DOHH2 (cell line): ENCODE measurements at regions not wholly inside any gene's neighbourhood (a gene's known extent, or its start where the extent isn't known, plus 50 kb on each side); places are given as distances from the start of the nearest gene placed in this dataset.
"Not testable (repeated sequence)": the region's sequence is repeated elsewhere in the genome, so short reads cannot be mapped to it uniquely, and the experiment has no call there.

Experiments
- H3F3A ChIP-seq: fragments of 200-600 bp; sonication (generic), shearing (Covaris generic); 2 replicates; pipeline ENCODE4 v1.6.0; 2016; ENCODE audit warnings: antibody characterized with exemption, mild to moderate bottlenecking; ENCODE audit not compliant: control insufficient read depth, insufficient read depth
- H3K27ac ChIP-seq: fragments of 200-600 bp; sonication (generic); 2 replicates; pipeline ENCODE4 v1.5.1; 2014; ENCODE audit warnings: low read depth, mild to moderate bottlenecking, low read length, moderate library complexity
- H3K27me3 ChIP-seq: fragments of 200-600 bp; sonication (generic); 2 replicates; pipeline ENCODE4 v1.6.1; 2014; ENCODE audit warnings: mild to moderate bottlenecking, low read length, mixed read lengths; ENCODE audit not compliant: control insufficient read depth
- H3K36me3 ChIP-seq: fragments of 200-600 bp; sonication (generic); 2 replicates; pipeline ENCODE4 v1.6.1; 2014; ENCODE audit warnings: mild to moderate bottlenecking, low read length, moderate library complexity, mixed read lengths; ENCODE audit not compliant: control insufficient read depth
- H3K4me1 ChIP-seq: fragments of 200-600 bp; sonication (generic); 2 replicates; pipeline ENCODE4 v1.6.1; 2014; ENCODE audit warnings: mild to moderate bottlenecking, low read length, mixed read lengths; ENCODE audit not compliant: control insufficient read depth
- H3K4me2 ChIP-seq: fragments of 200-600 bp; sonication (generic); 2 replicates; pipeline ENCODE4 v1.6.0; 2014; ENCODE audit warnings: mild to moderate bottlenecking, low read length, moderate library complexity
- H3K4me3 ChIP-seq: fragments of 200-600 bp; sonication (generic); 2 replicates; pipeline ENCODE4 v1.5.1; 2014; ENCODE audit warnings: mild to moderate bottlenecking, low read length, mixed read lengths
- H3K79me2 ChIP-seq: fragments of 200-600 bp; sonication (generic); 2 replicates; pipeline ENCODE4 v1.6.1; 2014; ENCODE audit warnings: mild to moderate bottlenecking, low read length, mixed read lengths; ENCODE audit not compliant: control insufficient read depth
- H3K9me2 ChIP-seq: fragments of 200-600 bp; sonication (generic); replicated peaks from 2 replicates; pipeline ENCODE4 v1.6.1; 2014; ENCODE audit warnings: mild to moderate bottlenecking, low read length, mixed read lengths; ENCODE audit not compliant: control insufficient read depth
- H3K9me3 ChIP-seq: fragments of 200-600 bp; sonication (generic); 2 replicates; pipeline ENCODE4 v1.6.1; 2014; ENCODE audit warnings: antibody characterized with exemption, low read length, mixed read lengths; ENCODE audit not compliant: control insufficient read depth, insufficient read depth
- H4K20me1 ChIP-seq: fragments of 200-600 bp; sonication (generic); 2 replicates; pipeline ENCODE4 v1.6.0; 2014; ENCODE audit warnings: low read depth, mild to moderate bottlenecking, antibody characterized with exemption, low read length, moderate library complexity; ENCODE audit not compliant: control insufficient read depth, insufficient read depth
- CTCF ChIP-seq: fragments of 200-600 bp; sonication (generic); IDR thresholded peaks from one replicate; pipeline ENCODE4 v1.5.1; 2014; ENCODE audit warnings: antibody characterized with exemption, mild to moderate bottlenecking, low read depth, low read length; ENCODE audit not compliant: poor library complexity, severe bottlenecking
- EZH2phosphoT487 ChIP-seq: fragments of 200-600 bp; sonication (generic); IDR thresholded peaks from 2 replicates; pipeline ENCODE4 v1.6.1; 2017; ENCODE audit warnings: borderline replicate concordance, mild to moderate bottlenecking, antibody characterized with exemption, low read length, moderate library complexity, mixed read lengths

DNA sequence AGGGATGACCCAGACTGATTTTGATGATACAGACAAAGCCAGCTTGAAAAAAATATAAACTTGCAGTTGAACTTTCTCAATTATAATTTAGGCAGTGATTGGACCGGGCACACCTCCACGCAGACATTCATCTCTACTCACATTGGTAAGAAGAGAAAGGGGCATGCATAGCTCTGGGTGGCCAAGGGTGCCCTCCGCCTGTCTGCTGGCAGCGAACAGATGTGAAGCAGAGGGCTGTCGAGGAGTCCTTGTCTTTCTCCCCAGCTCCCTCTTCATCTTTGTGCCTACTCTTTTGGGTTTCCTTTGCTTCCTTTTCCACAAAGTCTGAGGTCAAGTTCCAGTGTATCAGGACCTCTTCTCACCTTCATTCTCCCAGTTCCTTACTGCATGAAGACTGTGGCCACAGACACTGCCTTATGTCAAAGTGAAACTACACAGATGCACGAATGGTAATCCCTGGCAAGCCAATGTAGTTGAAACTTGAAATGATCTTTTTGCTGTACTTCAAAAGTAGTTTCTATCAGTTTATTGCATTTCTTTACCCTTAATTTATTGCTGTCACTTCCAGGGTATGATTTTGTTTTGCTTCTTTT is 343.7 kb upstream of the SOX9 start:
- Histone ChIP-seq H3K4me2 (no peak overlapping the region), H3K4me3 (no peak overlapping the region)

DNA sequence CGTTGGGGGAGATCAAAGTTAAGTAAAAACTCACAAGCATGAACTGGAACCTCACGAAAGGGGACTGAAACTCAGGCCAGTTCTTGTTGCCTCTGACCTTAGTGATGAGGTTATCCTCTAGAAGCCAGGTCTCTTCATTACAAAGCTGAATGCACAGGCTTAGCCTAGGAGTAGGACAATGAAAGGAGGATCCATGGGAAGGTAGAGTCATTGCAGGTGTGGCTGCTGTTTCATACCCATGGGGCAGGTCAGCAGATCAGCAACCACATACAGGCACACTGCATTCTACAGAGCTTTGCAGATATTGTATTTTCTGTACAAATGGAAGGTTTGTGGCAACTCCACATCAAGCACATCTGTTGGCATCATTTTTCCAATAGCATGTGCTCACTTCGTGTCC is 341.3 kb upstream of the SOX9 start:
- no peaks in the 10 kb centered on the region for H3K4me1 ChIP-seq
- H3K4me3 ChIP-seq: no peak overlapping the region
- H3F3A ChIP-seq: no peaks in the 10 kb centered on the region
- no peak for TF ChIP-seq CTCF
- no peak for TF ChIP-seq EZH2phosphoT487
- no peak overlapping the region for H3K27ac ChIP-seq
- H3K36me3 ChIP-seq: no peaks in the 10 kb centered on the region
- no peaks in the 10 kb centered on the region for H3K9me2 ChIP-seq
- H4K20me1 ChIP-seq: no peaks in the 10 kb centered on the region
- H3K27me3 ChIP-seq: no peaks in the 10 kb centered on the region; the same call in 1 of the 2 replicates
- H3K9me3 ChIP-seq: no peaks in the 10 kb centered on the region
- no peak overlapping the region for H3K4me2 ChIP-seq
- H3K79me2 ChIP-seq: no peaks in the 10 kb centered on the region

More for the DNA sequence above, 343.7 kb upstream of the SOX9 start:
- H3K36me3 ChIP-seq: no peaks in the 10 kb centered on the region
- H3K4me1 ChIP-seq: no peaks in the 10 kb centered on the region
- H3K79me2 ChIP-seq: no peaks in the 10 kb centered on the region
- TF ChIP-seq CTCF (no peak), EZH2phosphoT487 (no peak)
- H3K27ac ChIP-seq: no peak overlapping the region
- no peaks in the 10 kb centered on the region for H3K9me2 ChIP-seq
- H3K27me3 ChIP-seq: no peaks in the 10 kb centered on the region; the same call in 1 of the 2 replicates
- no peaks in the 10 kb centered on the region for H3F3A ChIP-seq
- no peaks in the 10 kb centered on the region for H4K20me1 ChIP-seq
- H3K9me3 ChIP-seq: no peaks in the 10 kb centered on the region

DNA sequence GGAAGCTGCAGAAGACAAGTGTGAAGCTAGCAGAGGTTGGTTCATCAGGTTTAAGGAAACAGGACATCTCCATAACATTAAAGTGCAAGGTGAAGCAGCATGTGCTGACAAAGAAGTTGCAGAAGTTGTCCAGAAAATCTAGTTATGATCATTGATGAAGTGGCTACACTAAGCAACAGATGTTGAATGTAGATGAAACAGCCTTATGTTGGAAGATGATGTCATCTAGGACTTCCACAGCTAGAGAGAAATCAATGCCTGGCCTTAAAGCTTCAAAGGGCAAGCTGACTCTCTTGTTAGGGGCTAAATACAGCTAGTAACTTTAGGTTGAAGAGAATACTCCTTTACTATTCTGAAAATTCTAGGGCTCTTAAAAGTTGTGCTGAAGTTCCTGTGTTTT is 340.2 kb upstream of the SOX9 start:
- H3K9me2 ChIP-seq: no peaks in the 10 kb centered on the region
- H3K79me2 ChIP-seq: no peaks in the 10 kb centered on the region
- H3K4me1 ChIP-seq: no peaks in the 10 kb centered on the region
- TF ChIP-seq EZH2phosphoT487 (no peak), CTCF (no peak)
- H3K36me3 ChIP-seq: no peaks in the 10 kb centered on the region
- H3F3A ChIP-seq: no peaks in the 10 kb centered on the region
- H3K27me3 ChIP-seq: no peaks in the 10 kb centered on the region; the same call in 1 of the 2 replicates
- no peak overlapping the region for H3K4me2 ChIP-seq
- no peak overlapping the region for H3K4me3 ChIP-seq
- no peak overlapping the region for H3K27ac ChIP-seq
- H3K9me3 ChIP-seq: no peaks in the 10 kb centered on the region
- H4K20me1 ChIP-seq: no peaks in the 10 kb centered on the region

- not testable (repeated sequence) for H3K36me3 ChIP-seq, H3F3A ChIP-seq, H3K9me2 ChIP-seq, H3K9me3 ChIP-seq, H3K27ac ChIP-seq, H3K4me2 ChIP-seq, H3K27me3 ChIP-seq, H3K4me1 ChIP-seq, H4K20me1 ChIP-seq, H3K79me2 ChIP-seq, H3K4me3 ChIP-seq
These were observed 338.8 kb upstream of the SOX9 start for GRCh38 chr17:71782021-71782420.
